H9 (cell line): ENCODE measurements at regions not wholly inside any gene's neighbourhood (a gene's known extent, or its start where the extent isn't known, plus 50 kb on each side); places are given as distances from the start of the nearest gene placed in this dataset.

ENCODE experiments used
- DNase-seq: peaks from one replicate; pipeline ENCODE4 v3.0.0-alpha.2; 2017
- H2AFZ ChIP-seq: one replicate; pipeline ENCODE4 v1.6.1; 2013; ENCODE audit warnings: mild to moderate bottlenecking, low read length, control low read depth, moderate library complexity
- H2AK5ac ChIP-seq: 2 replicates; pipeline ENCODE4 v1.6.1; 2013; ENCODE audit warnings: low read length, control low read depth, mixed read lengths; ENCODE audit not compliant: insufficient read length
- H2BK120ac ChIP-seq: one replicate; pipeline ENCODE4 v1.6.1; 2013; ENCODE audit warnings: low read depth, mild to moderate bottlenecking, low read length, control low read depth, inconsistent platforms; ENCODE audit not compliant: poor library complexity, severe bottlenecking
- H2BK12ac ChIP-seq: 2 replicates; pipeline ENCODE4 v1.6.1; 2013; ENCODE audit warnings: low read length, control low read depth, mixed read lengths, low read depth; ENCODE audit not compliant: insufficient read length
- H2BK15ac ChIP-seq: 2 replicates; pipeline ENCODE4 v1.6.1; 2013; ENCODE audit warnings: low read depth, low read length, control low read depth
- H2BK20ac ChIP-seq: one replicate; pipeline ENCODE4 v1.6.1; 2013; ENCODE audit warnings: low read depth, mild to moderate bottlenecking, low read length, control low read depth, inconsistent platforms; ENCODE audit not compliant: poor library complexity, severe bottlenecking
- H2BK5ac ChIP-seq: 2 replicates; pipeline ENCODE4 v1.6.1; 2013; ENCODE audit warnings: low read length, control low read depth, mixed read lengths; ENCODE audit not compliant: insufficient read length
- H3K14ac ChIP-seq: 2 replicates; pipeline ENCODE4 v1.6.1; 2013; ENCODE audit warnings: low read length, control low read depth; ENCODE audit not compliant: insufficient read depth
- H3K18ac ChIP-seq: 2 replicates; pipeline ENCODE4 v1.6.1; 2013; ENCODE audit warnings: low read depth, mild to moderate bottlenecking, mixed read lengths, low read length, control low read depth; ENCODE audit not compliant: insufficient read length
- H3K23ac ChIP-seq: 2 replicates; pipeline ENCODE4 v1.6.1; 2013; ENCODE audit warnings: low read length, control low read depth, mixed read lengths, low read depth; ENCODE audit not compliant: insufficient read length
- H3K23me2 ChIP-seq: 2 replicates; pipeline ENCODE4 v1.6.1; 2013; ENCODE audit warnings: low read depth, mild to moderate bottlenecking, mixed read lengths, low read length, control low read depth; ENCODE audit not compliant: insufficient read length, poor library complexity, severe bottlenecking
- H3K27ac ChIP-seq: 2 replicates; pipeline ENCODE4 v1.5.1; 2013; ENCODE audit warnings: low read length, control low read depth, mixed read lengths, low read depth; ENCODE audit not compliant: insufficient read length
- H3K27me3 ChIP-seq: 2 replicates; pipeline ENCODE4 v1.6.1; 2013; ENCODE audit warnings: low read length, control low read depth, inconsistent platforms; ENCODE audit not compliant: insufficient read depth
- H3K4ac ChIP-seq: 2 replicates; pipeline ENCODE4 v1.6.1; 2013; ENCODE audit warnings: low read depth, mild to moderate bottlenecking, control low read depth, inconsistent platforms, low read length, moderate library complexity
- H3K4me1 ChIP-seq: 2 replicates; pipeline ENCODE4 v1.6.1; 2013; ENCODE audit warnings: low read length, control low read depth, inconsistent platforms; ENCODE audit not compliant: insufficient read depth
- H3K4me2 ChIP-seq: 2 replicates; pipeline ENCODE4 v1.6.1; 2013; ENCODE audit warnings: low read length, control low read depth, mixed read lengths; ENCODE audit not compliant: insufficient read length, insufficient read depth
- H3K56ac ChIP-seq: 2 replicates; pipeline ENCODE4 v1.6.1; 2013; ENCODE audit warnings: low read depth, mild to moderate bottlenecking, mixed read lengths, low read length, control low read depth; ENCODE audit not compliant: insufficient read length
- H3K79me1 ChIP-seq: 2 replicates; pipeline ENCODE4 v1.6.1; 2013; ENCODE audit warnings: low read depth, mild to moderate bottlenecking, moderate library complexity, low read length, control low read depth, inconsistent platforms; ENCODE audit not compliant: insufficient read depth, poor library complexity, severe bottlenecking
- H3K79me2 ChIP-seq: 2 replicates; pipeline ENCODE4 v1.6.1; 2013; ENCODE audit warnings: low read length, control low read depth, inconsistent platforms; ENCODE audit not compliant: insufficient read depth
- H3K9ac ChIP-seq: 2 replicates; pipeline ENCODE4 v1.6.1; 2013; ENCODE audit warnings: low read length, control low read depth, mixed read lengths; ENCODE audit not compliant: insufficient read length; ENCODE audit errors: extremely low read depth
- H3K9me3 ChIP-seq: one replicate; pipeline ENCODE4 v1.6.1; 2013; ENCODE audit warnings: low read depth, low read length, inconsistent platforms; ENCODE audit not compliant: control insufficient read depth
- H3T11ph ChIP-seq: one replicate; pipeline ENCODE4 v1.6.1; 2013; ENCODE audit warnings: mild to moderate bottlenecking, low read length, control low read depth, inconsistent platforms
- H4K20me1 ChIP-seq: one replicate; pipeline ENCODE4 v1.6.1; 2013; ENCODE audit not compliant: control insufficient read depth, insufficient read length, insufficient read depth
- H4K5ac ChIP-seq: 2 replicates; pipeline ENCODE4 v1.6.1; 2013; ENCODE audit warnings: low read depth, mild to moderate bottlenecking, mixed read lengths, low read length, control low read depth; ENCODE audit not compliant: insufficient read length
- H4K8ac ChIP-seq: replicated peaks from 2 replicates; pipeline ENCODE4 v1.6.1; 2013; ENCODE audit warnings: low read length, control low read depth, mixed read lengths, low read depth; ENCODE audit not compliant: insufficient read length
- H4K91ac ChIP-seq: 2 replicates; pipeline ENCODE4 v1.6.1; 2013; ENCODE audit warnings: low read depth, mild to moderate bottlenecking, moderate library complexity, mixed read lengths, low read length, control low read depth; ENCODE audit not compliant: insufficient read length
- H3K27ac Mint-ChIP-seq, 3 experiments: 2 replicates in 2 of 3; 3 replicates in 1 of 3; pipeline ENCODE4 v1.8.0; 2020 to 2021; ENCODE audit warnings: mixed read lengths in 3 of 3, mild to moderate bottlenecking in 1 of 3, moderate library complexity in 1 of 3
- H3K27me3 Mint-ChIP-seq: 2 replicates; pipeline ENCODE4 v1.8.0; 2021; ENCODE audit warnings: low read depth, mild to moderate bottlenecking, moderate library complexity, mixed read lengths
- H3K36me3 Mint-ChIP-seq, 3 experiments: 2 replicates in 2 of 3; 3 replicates in 1 of 3; pipeline ENCODE4 v1.8.0; 2020 to 2021; ENCODE audit warnings: low read depth in 3 of 3, mixed read lengths in 3 of 3; ENCODE audit not compliant: insufficient read depth in 1 of 3
- H3K4me1 Mint-ChIP-seq, 2 experiments: 2 replicates each; pipeline ENCODE4 v1.8.0; 2020; ENCODE audit warnings: mixed read lengths in 2 of 2
- H3K4me3 Mint-ChIP-seq, 2 experiments: 2 replicates in 1 of 2; 3 replicates in 1 of 2; pipeline ENCODE4 v1.8.0; 2020 to 2021; ENCODE audit warnings: mild to moderate bottlenecking in 2 of 2, mixed read lengths in 2 of 2, moderate library complexity in 1 of 2
- H3K9me3 Mint-ChIP-seq, 2 experiments: 2 replicates in 1 of 2; 3 replicates in 1 of 2; pipeline ENCODE4 v1.8.0; 2020; ENCODE audit warnings: mild to moderate bottlenecking in 2 of 2, mixed read lengths in 2 of 2, moderate library complexity in 1 of 2
- WGBS: extraction: QIAGEN DNeasy Blood & Tissue Kit; methylation state at CpG from one replicate; pipeline ENCODE4 v1.1.7; 2013; ENCODE audit warnings: missing lambda C conversion rate, low lambda C conversion rate, mixed read lengths; ENCODE audit not compliant: insufficient read length; ENCODE audit errors: extremely low coverage; 5-methylcytosine and 5-hydroxymethylcytosine counted together
- TF ChIP-seq, protein P1 (sequence below): fragments of 200-600 bp; sonication (generic); conservative IDR thresholded peaks from 3 replicates; pipeline ENCODE4 v1.8.0; 2021; ENCODE audit warnings: antibody characterized with exemption, mild to moderate bottlenecking

- DNase-seq, result no peak
- no peak overlapping the region for H2AK5ac ChIP-seq
- Mint-ChIP-seq H3K36me3 (peaks cover 0 to 1% (median 0%) of the 10 kb centered on the region in 3 experiments; a peak in 1 of 7 replicates), H3K4me3 (no peak overlapping the region), H3K27me3 (no peaks in the 10 kb centered on the region), H3K4me1 (peaks cover 7% of the 10 kb centered on the region in 2 experiments), H3K27ac (no peak overlapping the region), H3K9me3 (peaks cover 4 to 5% of the 10 kb centered on the region in 2 experiments; a peak in 3 of 5 replicates)
- no peak overlapping the region for H2BK12ac ChIP-seq
- no peak overlapping the region for H4K91ac ChIP-seq
- H3K9ac ChIP-seq, result no peak overlapping the region
- H3K23me2 ChIP-seq, result no peaks in the 10 kb centered on the region
- H3K27me3 ChIP-seq, result no peaks in the 10 kb centered on the region
- no CpG with 5 or more reads among the region's 2 CpGs for WGBS
- no peak overlapping the region for H2BK5ac ChIP-seq
- H3K14ac ChIP-seq, result no peak overlapping the region
- H2BK15ac ChIP-seq, result no peak overlapping the region
- H2AFZ ChIP-seq, result no peak overlapping the region
- no peak overlapping the region for H4K5ac ChIP-seq
- TF ChIP-seq, protein P1, sequence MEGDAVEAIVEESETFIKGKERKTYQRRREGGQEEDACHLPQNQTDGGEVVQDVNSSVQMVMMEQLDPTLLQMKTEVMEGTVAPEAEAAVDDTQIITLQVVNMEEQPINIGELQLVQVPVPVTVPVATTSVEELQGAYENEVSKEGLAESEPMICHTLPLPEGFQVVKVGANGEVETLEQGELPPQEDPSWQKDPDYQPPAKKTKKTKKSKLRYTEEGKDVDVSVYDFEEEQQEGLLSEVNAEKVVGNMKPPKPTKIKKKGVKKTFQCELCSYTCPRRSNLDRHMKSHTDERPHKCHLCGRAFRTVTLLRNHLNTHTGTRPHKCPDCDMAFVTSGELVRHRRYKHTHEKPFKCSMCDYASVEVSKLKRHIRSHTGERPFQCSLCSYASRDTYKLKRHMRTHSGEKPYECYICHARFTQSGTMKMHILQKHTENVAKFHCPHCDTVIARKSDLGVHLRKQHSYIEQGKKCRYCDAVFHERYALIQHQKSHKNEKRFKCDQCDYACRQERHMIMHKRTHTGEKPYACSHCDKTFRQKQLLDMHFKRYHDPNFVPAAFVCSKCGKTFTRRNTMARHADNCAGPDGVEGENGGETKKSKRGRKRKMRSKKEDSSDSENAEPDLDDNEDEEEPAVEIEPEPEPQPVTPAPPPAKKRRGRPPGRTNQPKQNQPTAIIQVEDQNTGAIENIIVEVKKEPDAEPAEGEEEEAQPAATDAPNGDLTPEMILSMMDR, result no peak
- H3K9me3 ChIP-seq, result no peaks in the 10 kb centered on the region
- no peak overlapping the region for H3T11ph ChIP-seq
- H3K4ac ChIP-seq, result no peak overlapping the region
- no peaks in the 10 kb centered on the region for H3K79me2 ChIP-seq
- H2BK120ac ChIP-seq, result no peak overlapping the region
- H3K27ac ChIP-seq, result no peak overlapping the region
- no peak overlapping the region for H4K8ac ChIP-seq
- no peak overlapping the region for H3K56ac ChIP-seq
- H3K4me2 ChIP-seq, result no peak overlapping the region
- no peaks in the 10 kb centered on the region for H4K20me1 ChIP-seq
- no peaks in the 10 kb centered on the region for H3K4me1 ChIP-seq
- no peaks in the 10 kb centered on the region for H3K79me1 ChIP-seq
- no peak overlapping the region for H3K18ac ChIP-seq
- H3K23ac ChIP-seq, result no peak overlapping the region
- H2BK20ac ChIP-seq, result no peak overlapping the region
Measured at GRCh38 chr1:221396526-221396925, 345.4 kb downstream of the DUSP10 start.
